HEK293T (cell line): ENCODE measurements at regions not wholly inside any gene's neighbourhood (a gene's known extent, or its start where the extent isn't known, plus 50 kb on each side); places are given as distances from the start of the nearest gene placed in this dataset.

Source experiments
- CTCF ChIA-PET: fragments of 350-600 bp; formaldehyde crosslinking; extraction: SDS; loops from one replicate; lab custom pipeline; 2021; ENCODE audit warnings: antibody characterized with exemption, inconsistent platforms; lab: Yijun Ruan, JAX
- POLR2A ChIA-PET: fragments of 350-600 bp; formaldehyde crosslinking; extraction: SDS; loops from one replicate; lab custom pipeline; 2020; ENCODE audit warnings: antibody characterized with exemption, inconsistent platforms; lab: Yijun Ruan, JAX
- DNase-seq: peaks from one replicate; pipeline ENCODE4 v3.0.0; 2012; ENCODE audit warnings: mixed read lengths; ENCODE audit errors: extremely low spot score
- ARNT ChIP-seq: fragments of 450-650 bp; IDR thresholded peaks from 2 replicates; pipeline ENCODE4 v1.6.1; 2017; ENCODE audit warnings: mild to moderate bottlenecking
- BHLHE40 ChIP-seq: fragments of 450-650 bp; IDR thresholded peaks from 2 replicates; pipeline ENCODE4 v1.6.1; 2016; ENCODE audit warnings: mild to moderate bottlenecking, moderate library complexity, borderline replicate concordance
- CTBP1 ChIP-seq: fragments of 450-650 bp; IDR thresholded peaks from 2 replicates; pipeline ENCODE4 v1.6.1; 2016; ENCODE audit warnings: borderline replicate concordance
- ELF4 ChIP-seq: fragments of 450-650 bp; IDR thresholded peaks from 2 replicates; pipeline ENCODE4 v1.6.1; 2017; ENCODE audit warnings: antibody characterized with exemption
- FOXA1 ChIP-seq: fragments of 450-650 bp; IDR thresholded peaks from 2 replicates; pipeline ENCODE4 v1.6.1; 2016; ENCODE audit warnings: mild to moderate bottlenecking
- FOXK2 ChIP-seq: fragments of 450-650 bp; IDR thresholded peaks from 2 replicates; pipeline ENCODE4 v1.6.1; 2016; ENCODE audit warnings: mild to moderate bottlenecking
- FOXM1 ChIP-seq: fragments of 450-650 bp; IDR thresholded peaks from 2 replicates; pipeline ENCODE4 v1.6.1; 2017; ENCODE audit warnings: mild to moderate bottlenecking, borderline replicate concordance
- HDGF ChIP-seq: fragments of 450-650 bp; IDR thresholded peaks from 2 replicates; pipeline ENCODE4 v1.6.1; 2017; ENCODE audit warnings: antibody characterized with exemption, borderline replicate concordance
- L3MBTL2 ChIP-seq: fragments of 450-650 bp; conservative IDR thresholded peaks from 2 replicates; pipeline ENCODE4 v1.6.1; 2016; ENCODE audit warnings: mild to moderate bottlenecking
- LEF1 ChIP-seq: fragments of 450-650 bp; IDR thresholded peaks from 2 replicates; pipeline ENCODE4 v1.6.1; 2017; ENCODE audit warnings: mild to moderate bottlenecking, borderline replicate concordance
- NFRKB ChIP-seq: fragments of 450-650 bp; IDR thresholded peaks from 2 replicates; pipeline ENCODE4 v1.6.1; 2016; ENCODE audit warnings: mild to moderate bottlenecking, moderate library complexity
- SP1 ChIP-seq: fragments of 450-650 bp; IDR thresholded peaks from 2 replicates; pipeline ENCODE4 v1.6.1; 2017
- SUZ12 ChIP-seq: fragments of 450-650 bp; IDR thresholded peaks from 2 replicates; pipeline ENCODE4 v1.6.1; 2016; ENCODE audit warnings: mild to moderate bottlenecking
- TARDBP ChIP-seq: fragments of 450-650 bp; IDR thresholded peaks from 2 replicates; pipeline ENCODE4 v1.6.1; 2016
- ZNF384 ChIP-seq: fragments of 450-650 bp; IDR thresholded peaks from 2 replicates; pipeline ENCODE4 v1.6.1; 2016
- TF ChIP-seq, protein P1 (sequence below): fragments of 450-650 bp; IDR thresholded peaks from 2 replicates; pipeline ENCODE4 v1.6.1; 2016

DNA sequence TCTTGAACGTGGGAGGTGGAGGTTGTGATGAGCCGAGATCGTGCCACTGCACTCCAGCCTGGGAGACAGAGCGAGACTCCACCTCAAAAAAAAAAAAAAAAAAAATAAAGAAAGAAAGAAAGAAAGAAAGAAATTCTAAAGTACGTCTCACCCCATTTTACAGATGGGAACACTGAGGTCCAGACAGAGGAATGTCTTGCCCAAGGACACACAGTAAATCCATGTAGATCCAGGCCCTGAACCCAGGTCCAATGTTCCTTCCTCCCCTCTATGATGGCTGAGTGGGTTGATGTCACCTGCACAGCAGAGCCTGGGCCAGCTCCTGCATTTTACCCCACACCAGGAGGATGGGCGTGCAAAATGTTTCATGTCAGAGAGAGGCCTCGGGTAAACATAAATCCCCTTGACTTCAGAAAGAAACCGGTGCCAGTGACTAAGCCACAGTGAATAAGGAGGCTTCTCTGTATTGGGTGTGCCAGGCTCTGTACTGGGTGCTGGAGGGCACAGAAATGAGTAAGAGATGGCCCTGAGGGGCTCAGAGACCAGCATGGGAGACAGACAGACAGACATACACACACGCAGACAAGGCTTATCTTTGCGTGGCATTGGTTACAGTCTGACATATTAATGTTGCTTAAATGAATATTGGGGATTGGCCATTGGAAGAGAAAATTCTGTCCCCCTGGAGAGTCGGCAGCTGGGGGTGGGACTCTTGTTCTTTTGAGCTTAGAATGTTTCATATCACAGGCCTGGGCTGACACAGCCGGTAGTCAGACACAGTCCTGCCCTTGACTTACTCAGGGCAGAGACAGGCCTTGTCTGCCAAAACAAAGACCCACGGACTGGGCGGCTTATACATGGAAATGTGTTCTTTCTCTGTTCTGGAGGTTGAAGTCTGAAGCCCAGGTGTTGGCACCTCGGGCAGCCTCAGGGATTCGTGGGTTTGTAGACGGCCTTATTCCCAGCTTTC, 105.4 kb downstream of the MIAT start:
- ChIA-PET CTCF (interaction anchor here (0.6 kb wide), 1 partner anchor 90 kb away, joined by 3 read pairs; no protein-coding TSS in a partner anchor), POLR2A (no interaction called here)
- TF ChIP-seq ARNT = no peak
- no peak for TF ChIP-seq NFRKB
- no peak for TF ChIP-seq HDGF
- TF ChIP-seq ELF4 = no peak
- TF ChIP-seq TARDBP = no peak
- TF ChIP-seq FOXK2 = no peak
- TF ChIP-seq BHLHE40 = no peak
- TF ChIP-seq SP1 = no peak
- no peak for TF ChIP-seq LEF1
- TF ChIP-seq FOXM1 = no peak
- TF ChIP-seq ZNF384 = no peak
- DNase-seq = no peak

DNA sequence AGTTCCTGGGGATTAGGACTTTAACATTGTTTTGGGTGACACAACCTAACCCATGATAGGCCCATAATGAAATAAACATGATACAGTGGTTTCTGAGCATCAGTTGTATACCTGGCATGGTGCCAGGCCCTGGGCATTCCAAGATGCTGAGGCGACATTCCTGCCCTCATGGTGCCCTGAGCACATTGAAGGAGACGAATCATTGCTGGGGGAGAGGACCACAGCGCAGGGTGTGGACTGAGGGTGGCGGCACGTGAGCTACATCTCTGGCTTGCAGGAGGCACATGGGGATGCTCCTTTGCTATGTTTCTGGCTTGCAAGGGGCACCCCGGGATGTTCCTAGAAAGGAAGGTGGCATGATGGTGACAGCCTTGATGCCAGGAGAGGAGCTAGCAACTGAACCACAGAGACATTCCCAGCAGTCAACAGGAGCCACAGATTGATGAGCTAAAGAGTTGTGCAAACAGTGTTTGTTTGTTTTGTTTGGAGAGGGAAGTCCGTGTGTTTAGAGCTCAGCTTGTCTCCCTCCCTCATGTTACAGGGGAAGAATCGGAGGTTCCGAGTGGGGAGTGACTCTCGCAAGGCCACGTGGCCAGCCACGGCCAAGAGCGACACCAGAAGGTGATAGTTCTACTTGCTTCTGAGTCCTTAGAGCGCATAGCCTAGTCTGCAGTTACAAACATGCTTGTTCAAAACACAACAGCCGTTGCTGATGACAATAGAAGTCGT, 106.4 kb downstream of the MIAT start:
- POLR2A ChIA-PET = no interaction called here
- CTCF ChIA-PET = no interaction called here
- no peak for DNase-seq
- TF ChIP-seq SP1 (no peak), TARDBP (no peak), ARNT (no peak), FOXA1 (no peak), NFRKB (no peak), LEF1 (no peak), CTBP1 (no peak), HDGF (no peak), BHLHE40 (no peak), FOXK2 (no peak), ELF4 (no peak), L3MBTL2 (no peak), FOXM1 (no peak), SUZ12 (no peak), ZNF384 (no peak)
- TF ChIP-seq, protein P1, sequence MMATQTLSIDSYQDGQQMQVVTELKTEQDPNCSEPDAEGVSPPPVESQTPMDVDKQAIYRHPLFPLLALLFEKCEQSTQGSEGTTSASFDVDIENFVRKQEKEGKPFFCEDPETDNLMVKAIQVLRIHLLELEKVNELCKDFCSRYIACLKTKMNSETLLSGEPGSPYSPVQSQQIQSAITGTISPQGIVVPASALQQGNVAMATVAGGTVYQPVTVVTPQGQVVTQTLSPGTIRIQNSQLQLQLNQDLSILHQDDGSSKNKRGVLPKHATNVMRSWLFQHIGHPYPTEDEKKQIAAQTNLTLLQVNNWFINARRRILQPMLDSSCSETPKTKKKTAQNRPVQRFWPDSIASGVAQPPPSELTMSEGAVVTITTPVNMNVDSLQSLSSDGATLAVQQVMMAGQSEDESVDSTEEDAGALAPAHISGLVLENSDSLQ = no peak

DNA sequence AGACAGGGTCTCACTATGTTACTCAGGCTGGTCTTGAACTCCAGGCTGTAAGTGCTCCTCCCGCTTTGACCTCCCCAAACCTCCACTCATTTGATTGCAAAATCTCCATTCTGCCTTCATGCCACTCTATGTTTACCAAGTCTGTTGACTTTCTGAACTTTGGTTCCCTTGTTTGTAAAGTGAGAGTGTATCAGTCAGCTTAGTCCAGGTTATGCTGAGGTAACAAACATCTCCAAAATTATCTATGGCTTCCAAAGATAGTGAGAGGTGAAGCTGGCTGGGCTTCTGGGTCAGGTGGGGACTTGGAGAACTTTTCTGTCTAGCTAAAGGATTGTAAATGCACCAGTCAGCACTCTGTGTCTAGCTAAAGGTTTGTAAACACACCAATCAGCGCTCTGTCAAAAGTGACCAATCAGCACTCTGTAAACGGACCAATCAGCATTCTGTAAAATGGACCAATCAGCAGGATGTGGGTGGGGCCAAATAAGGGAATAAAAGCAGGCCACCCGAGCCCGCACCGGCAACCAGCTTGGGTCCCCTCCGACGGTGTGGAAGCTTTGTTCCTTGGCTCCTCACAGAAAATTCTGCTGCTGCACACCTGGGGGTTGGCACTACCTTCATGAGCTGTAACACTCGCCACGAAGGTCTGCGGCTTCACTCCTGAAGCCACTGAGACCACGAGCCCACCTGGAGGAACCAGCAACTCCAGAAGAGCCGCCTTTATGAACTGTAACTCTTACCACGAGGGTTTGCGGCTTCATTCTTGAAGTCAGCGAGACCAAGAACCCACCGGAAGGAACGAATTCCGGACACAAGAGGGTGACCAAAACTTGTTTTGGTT, 109.3 kb downstream of the MIAT start:
- TF ChIP-seq SUZ12 (no peak), HDGF (no peak), FOXA1 (no peak), SP1 (no peak), CTBP1 (no peak), NFRKB (no peak), TARDBP (no peak), L3MBTL2 (no peak), ELF4 (no peak), FOXM1 (no peak), FOXK2 (no peak), ZNF384 (no peak), BHLHE40 (no peak), LEF1 (no peak), ARNT (no peak)
- TF ChIP-seq, protein P1 = no peak
- DNase-seq = no peak
- CTCF ChIA-PET = no interaction called here
- POLR2A ChIA-PET = no interaction called here

DNA sequence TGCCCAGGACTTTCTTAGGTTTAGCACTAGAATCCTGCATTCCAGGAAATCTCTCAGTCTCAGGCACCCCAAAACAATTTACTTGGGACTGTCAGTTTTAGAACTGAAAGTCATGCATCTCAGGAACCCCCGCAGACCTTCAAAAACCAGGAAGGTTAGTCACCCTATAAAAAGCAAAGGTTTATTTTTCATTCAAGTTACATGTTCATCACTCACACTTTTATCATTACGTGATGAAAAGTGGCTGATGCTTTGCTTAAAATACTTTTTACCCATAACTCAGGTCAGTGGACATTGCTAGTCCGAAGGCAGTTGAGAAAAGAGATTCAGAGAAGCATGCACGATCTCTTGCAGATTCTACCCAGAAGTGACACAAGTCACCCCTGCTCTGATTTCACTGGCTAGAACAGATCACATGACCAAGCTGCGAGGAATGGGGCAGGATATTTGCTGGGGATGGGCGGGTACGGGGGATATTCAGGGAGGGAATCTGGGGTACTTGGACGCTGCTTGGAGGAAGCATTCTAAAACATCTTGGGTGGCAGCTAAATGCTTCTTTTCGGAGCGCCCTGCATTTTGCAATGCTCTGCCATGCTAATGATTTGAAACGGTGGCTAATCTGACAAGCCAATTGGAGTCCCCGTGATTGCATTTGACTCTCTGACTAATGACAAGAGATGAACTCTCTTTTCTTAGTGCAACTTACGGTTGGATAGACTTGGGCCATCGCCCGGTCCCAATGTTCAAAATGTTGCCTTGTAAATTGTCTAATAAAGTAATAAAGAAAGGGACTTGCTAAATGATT, 110.2 kb downstream of the MIAT start:
- ChIA-PET CTCF (no interaction called here), POLR2A (no interaction called here)
- TF ChIP-seq L3MBTL2 (no peak), SP1 (no peak), NFRKB (no peak), HDGF (no peak), CTBP1 (no peak), FOXK2 (no peak), ELF4 (no peak), SUZ12 (no peak), ARNT (no peak), FOXA1 (no peak), BHLHE40 (no peak), ZNF384 (no peak), LEF1 (no peak), FOXM1 (no peak), TARDBP (no peak)
- TF ChIP-seq, protein P1 = no peak
- no peak for DNase-seq
